GM10266 (cell line): ENCODE measurements at regions not wholly inside any gene's neighbourhood (a gene's known extent, or its start where the extent isn't known, plus 50 kb on each side); places are given as distances from the start of the nearest gene placed in this dataset.

Experiments
- DNase-seq: peaks from one replicate; pipeline ENCODE4 v3.0.0; 2012; ENCODE audit errors: extremely low spot score
- CTCF ChIP-seq: IDR thresholded peaks from 2 replicates; pipeline ENCODE4 v1.5.1; 2012; ENCODE audit warnings: mild to moderate bottlenecking, low read depth; ENCODE audit not compliant: control insufficient read depth, insufficient read depth; ENCODE audit errors: missing control alignments

- DNase-seq: no peak
- TF ChIP-seq CTCF: no peak
These were observed 942.6 kb upstream of the PRMT6 start for GRCh38 chr1:106113851-106114250.

- no peak for TF ChIP-seq CTCF
- no peak for DNase-seq
These were observed 935.7 kb upstream of the PRMT6 start for GRCh38 chr1:106120789-106121188.

GRCh38 chr1:106121728-106122127 lies 934.7 kb upstream of the PRMT6 start:
- DNase-seq: no peak
- TF ChIP-seq CTCF: no peak

GRCh38 chr1:106134561-106134960 lies 921.9 kb upstream of the PRMT6 start:
- no peak for TF ChIP-seq CTCF
- no peak for DNase-seq

GRCh38 chr1:106173101-106173500 lies 883.4 kb upstream of the PRMT6 start:
- TF ChIP-seq CTCF: no peak
- DNase-seq: no peak

- DNase-seq: no peak
- no peak for TF ChIP-seq CTCF
These were observed 877.7 kb upstream of the PRMT6 start for GRCh38 chr1:106178791-106179190.

GRCh38 chr1:106181866-106182265 lies 874.6 kb upstream of the PRMT6 start:
- no peak for TF ChIP-seq CTCF
- DNase-seq: no peak
